ENCODE measurements at regions not wholly inside any gene's neighbourhood (a gene's known extent, or its start where the extent isn't known, plus 50 kb on each side); places are given as distances from the start of the nearest gene placed in this dataset.

GRCh38 chr22:22400964-22401363 lies 107.6 kb downstream of the ZNF280B start:
- no CpG with 5 or more reads among the region's 1 CpG for WGBS, 2 experiments (ENCODE audit: extremely low coverage in 2 of 2, insufficient read length in 1 of 2)
- no peak overlapping the region for H4K91ac ChIP-seq (ENCODE audit: insufficient read depth, low read depth, low read length)
- H3K4me3 ChIP-seq (ENCODE audit: insufficient read depth, low read depth, low read length): no peak overlapping the region
- H3K14ac ChIP-seq (replicated peaks; ENCODE audit: low read depth, low read length): no peak overlapping the region
- H3K9me1 ChIP-seq (ENCODE audit: insufficient read depth, low read length): no peaks in the 10 kb centered on the region
- H3K18ac ChIP-seq (ENCODE audit: low read depth, low read length): no peak overlapping the region
- no peak overlapping the region for H2BK15ac ChIP-seq (ENCODE audit: low read depth, low read length)
- H3K36me3 ChIP-seq (ENCODE audit: control insufficient read depth, insufficient read depth, low read length): no peaks in the 10 kb centered on the region
- no peak overlapping the region for H3K4me2 ChIP-seq (ENCODE audit: low read depth, low read length)
- dilution Hi-C loops (cut with HindIII; ENCODE audit: low sequenced_read_pairs, unreplicated experiment): no loop called here
- H2BK5ac ChIP-seq (ENCODE audit: low read depth, low read length, poor library complexity, severe bottlenecking): no peak overlapping the region
- ChIA-PET CTCF (interaction anchor here (1.1 to 1.2 kb wide), 2 partner anchors 22 kb away, joined by 3 read pairs; no protein-coding TSS in a partner anchor), POLR2A (ENCODE audit: unreplicated experiment) (no interaction called here)
- H4K8ac ChIP-seq (ENCODE audit: low read depth in 2 of 2, low read length in 2 of 2): no peak overlapping the region
- ATAC-seq (ENCODE audit: low read depth): no peak
- H3K9ac ChIP-seq (ENCODE audit: low read depth, low read length): no peak overlapping the region
- no TSS peak for BruUV-seq (replicated peaks)
- H3K56ac ChIP-seq (ENCODE audit: extremely low read depth, insufficient read depth, low read length): no peak overlapping the region
- H3K27me3 ChIP-seq (ENCODE audit: control insufficient read depth, insufficient read depth, low read length): peaks cover 9% of the 10 kb centered on the region; the same call in 1 of the 2 replicates
- H2BK20ac ChIP-seq (ENCODE audit: low read depth, low read length): no peak overlapping the region
- no peak overlapping the region for H4K5ac ChIP-seq (ENCODE audit: low read depth, low read length)
- in situ Hi-C loops (cut with MboI; ENCODE audit: low sequenced_read_pairs): no loop called here
- no peak overlapping the region for H2AK5ac ChIP-seq (ENCODE audit: low read depth, low read length)
- no peak overlapping the region for H3K4ac ChIP-seq (ENCODE audit: low read depth, low read length)
- H4K20me1 ChIP-seq (ENCODE audit: insufficient read depth, low read length): no peaks in the 10 kb centered on the region
- no peak overlapping the region for H3K23ac ChIP-seq (ENCODE audit: low read depth, low read length)
- H3K27ac ChIP-seq (ENCODE audit: insufficient read depth, low read length): no peak overlapping the region
- no peak overlapping the region for H2AK9ac ChIP-seq (replicated peaks; ENCODE audit: low read depth, low read length, poor library complexity)
- no peak for TF ChIP-seq BHLHE40 (IDR thresholded peaks at IDR 0.05; ENCODE audit: low read depth, low read length)
- no peak for TF ChIP-seq USF2 (IDR thresholded peaks at IDR 0.05; ENCODE audit: low read depth, low read length)
- no peak for TF ChIP-seq RAD21 (IDR thresholded peaks at IDR 0.05; ENCODE audit: low read length)
- TF ChIP-seq CHD1 (IDR thresholded peaks at IDR 0.05; ENCODE audit: low read depth, low read length): no peak
- no peak for TF ChIP-seq CEBPB (IDR thresholded peaks at IDR 0.05; ENCODE audit: low read depth, low read length)
- no peak for TF ChIP-seq POLR2A (IDR thresholded peaks at IDR 0.05; ENCODE audit: low read depth, low read length)
- no peak for TF ChIP-seq MAZ (IDR thresholded peaks at IDR 0.05; ENCODE audit: borderline replicate concordance, low read depth, low read length)
- no peak for TF ChIP-seq MAFK (IDR thresholded peaks at IDR 0.05; ENCODE audit: low read depth, low read length)
- TF ChIP-seq CTCF (conservative IDR thresholded peaks at IDR 0.05; ENCODE audit: low read depth, low read length): no peak
- TF ChIP-seq SMC3 (IDR thresholded peaks at IDR 0.05; ENCODE audit: low read depth, low read length): no peak
- H2AFZ ChIP-seq (replicated peaks; ENCODE audit: low read length, poor library complexity): no peak overlapping the region
- peaks cover 3% of the 10 kb centered on the region; the same call in 1 of the 2 replicates for H3K4me1 ChIP-seq (ENCODE audit: control insufficient read depth, insufficient read depth, low read length)
- DNase-seq: no peak
- H2BK120ac ChIP-seq (ENCODE audit: low read depth, low read length): no peak overlapping the region
- no peaks in the 10 kb centered on the region for H3K9me3 ChIP-seq (ENCODE audit: control insufficient read depth, insufficient read depth, low read length)
- H3K79me1 ChIP-seq (ENCODE audit: low read depth in 1 of 2, low read length in 2 of 2): no peaks in the 10 kb centered on the region
- intact Hi-C loops (cut with micrococcal nuclease): no loop called here

All from IMR-90 (cell line).